Testis (tissue), 2 donors: ENCODE measurements at regions not wholly inside any gene's neighbourhood (a gene's known extent, or its start where the extent isn't known, plus 50 kb on each side); places are given as distances from the start of the nearest gene placed in this dataset.

Source experiments
- DNase-seq: peaks from one replicate; pipeline ENCODE4 v3.0.0-alpha.2; 2019
- H3K27ac ChIP-seq, 2 donors: fragments of 200-600 bp; sonication (generic); one replicate each; pipeline ENCODE4 v1.5.1; 2019
- H3K27me3 ChIP-seq: fragments of 200-600 bp; sonication (generic); one replicate; pipeline ENCODE4 v1.5.1; 2019
- H3K36me3 ChIP-seq: fragments of 200-600 bp; sonication (generic); one replicate; pipeline ENCODE4 v1.5.1; 2017; ENCODE audit warnings: low read depth; ENCODE audit errors: missing control alignments
- H3K4me1 ChIP-seq: fragments of 200-600 bp; sonication (generic); one replicate; pipeline ENCODE4 v1.5.1; 2019
- H3K4me3 ChIP-seq, 2 donors: fragments of 200-600 bp; sonication (generic); one replicate each; pipeline ENCODE4 v1.5.1; 2017 to 2019
- H3K9me3 ChIP-seq: fragments of 200-600 bp; sonication (generic); one replicate; pipeline ENCODE4 v1.5.1; 2017
- POLR2A ChIP-seq: fragments of 450-650 bp; IDR thresholded peaks from one replicate; pipeline ENCODE4 v1.6.1; 2017; ENCODE audit warnings: antibody characterized with exemption, mild to moderate bottlenecking, moderate library complexity
- WGBS, 2 donors: methylation state at CpG; one replicate each; pipeline ENCODE4 v1.1.5; 2018; 5-methylcytosine and 5-hydroxymethylcytosine counted together
- intact Hi-C: fragments of 100-400 bp; cut with DNase I; formaldehyde crosslinking; loops from one replicate; pipeline ENCODE4 v1.15.1; 2023; ENCODE audit warnings: low total_unique reads
- TF ChIP-seq, protein P1 (sequence below), 3 experiments: fragments of 450-650 bp in 2 of 3; fragments of 200-600 bp in 1 of 3; sonication (generic) in 1 of 3; IDR thresholded peaks; one replicate each; pipeline ENCODE4 v1.5.1; 2016 to 2019; ENCODE audit warnings: antibody characterized with exemption in 3 of 3, mild to moderate bottlenecking in 2 of 3, moderate library complexity in 1 of 3

DNA sequence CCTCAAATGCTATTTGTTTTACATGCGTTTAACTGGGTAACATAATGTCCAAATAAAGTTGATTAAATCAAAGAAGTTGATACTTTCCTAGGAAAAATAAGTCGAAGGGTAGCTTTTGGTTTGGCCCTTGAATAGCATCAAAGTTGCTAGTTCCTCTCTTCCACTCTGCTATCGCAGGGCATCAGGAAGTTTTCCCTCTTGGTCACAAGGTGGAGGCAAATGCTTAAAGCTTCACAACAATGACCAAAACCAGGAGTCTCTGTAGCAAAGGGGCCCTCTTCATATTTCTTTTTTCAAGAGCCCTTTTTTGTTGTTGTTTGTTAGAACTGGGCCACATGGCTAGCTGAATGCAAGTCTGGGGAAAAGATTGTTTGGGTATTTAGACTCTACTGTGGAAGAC lies 668.4 kb downstream of the KCNT2 start:
- no peaks in the 10 kb centered on the region for H3K27me3 ChIP-seq
- TF ChIP-seq, protein P1, sequence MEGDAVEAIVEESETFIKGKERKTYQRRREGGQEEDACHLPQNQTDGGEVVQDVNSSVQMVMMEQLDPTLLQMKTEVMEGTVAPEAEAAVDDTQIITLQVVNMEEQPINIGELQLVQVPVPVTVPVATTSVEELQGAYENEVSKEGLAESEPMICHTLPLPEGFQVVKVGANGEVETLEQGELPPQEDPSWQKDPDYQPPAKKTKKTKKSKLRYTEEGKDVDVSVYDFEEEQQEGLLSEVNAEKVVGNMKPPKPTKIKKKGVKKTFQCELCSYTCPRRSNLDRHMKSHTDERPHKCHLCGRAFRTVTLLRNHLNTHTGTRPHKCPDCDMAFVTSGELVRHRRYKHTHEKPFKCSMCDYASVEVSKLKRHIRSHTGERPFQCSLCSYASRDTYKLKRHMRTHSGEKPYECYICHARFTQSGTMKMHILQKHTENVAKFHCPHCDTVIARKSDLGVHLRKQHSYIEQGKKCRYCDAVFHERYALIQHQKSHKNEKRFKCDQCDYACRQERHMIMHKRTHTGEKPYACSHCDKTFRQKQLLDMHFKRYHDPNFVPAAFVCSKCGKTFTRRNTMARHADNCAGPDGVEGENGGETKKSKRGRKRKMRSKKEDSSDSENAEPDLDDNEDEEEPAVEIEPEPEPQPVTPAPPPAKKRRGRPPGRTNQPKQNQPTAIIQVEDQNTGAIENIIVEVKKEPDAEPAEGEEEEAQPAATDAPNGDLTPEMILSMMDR (IDR thresholded peaks at IDR 0.05) = no peak
- no peak for TF ChIP-seq POLR2A
- peaks cover 4% of the 10 kb centered on the region for H3K4me1 ChIP-seq
- no peak for DNase-seq
- H3K27ac ChIP-seq = no peak overlapping the region
- intact Hi-C loops = no loop called here
- no peaks in the 10 kb centered on the region for H3K9me3 ChIP-seq
- no peak overlapping the region for H3K4me3 ChIP-seq
- no peaks in the 10 kb centered on the region for H3K36me3 ChIP-seq
- WGBS, 2 donors = 40 to 53% methylated on average over 3 of the region's 3 CpGs

GRCh38 chr1:195934817-195935553 lies 673.3 kb downstream of the KCNT2 start:
- Histone ChIP-seq H3K36me3 (no peaks in the 10 kb centered on the region), H3K27me3 (no peaks in the 10 kb centered on the region), H3K9me3 (no peaks in the 10 kb centered on the region), H3K4me3 (no peak overlapping the region), H3K4me1 (peaks cover 4% of the 10 kb centered on the region), H3K27ac (no peak overlapping the region)
- intact Hi-C loops = no loop called here
- TF ChIP-seq, protein P1 (IDR thresholded peaks at IDR 0.05) = no peak
- TF ChIP-seq POLR2A = no peak
- DNase-seq = no peak
- WGBS, 2 donors = 43 to 54% methylated on average over 10 of the region's 10 CpGs

- WGBS, 2 donors = 83 to 98% methylated on average over 1 of the region's 1 CpG
- H3K36me3 ChIP-seq = no peaks in the 10 kb centered on the region
- no peaks in the 10 kb centered on the region for H3K9me3 ChIP-seq
- no peak for TF ChIP-seq POLR2A
- H3K4me3 ChIP-seq = no peak overlapping the region
- H3K27me3 ChIP-seq = no peaks in the 10 kb centered on the region
- H3K27ac ChIP-seq = no peak overlapping the region
- no peak for DNase-seq
- no peaks in the 10 kb centered on the region for H3K4me1 ChIP-seq
- intact Hi-C loops = no loop called here
Observed at GRCh38 chr1:195933835-195934234, 674.4 kb downstream of the KCNT2 start.

- no peak overlapping the region for H3K27ac ChIP-seq
- TF ChIP-seq POLR2A = no peak
- TF ChIP-seq, protein P1 (IDR thresholded peaks at IDR 0.05) = no peak
- intact Hi-C loops = no loop called here
- H3K4me3 ChIP-seq = no peak overlapping the region
- WGBS, 2 donors = 84 to 100% methylated on average over 1 of the region's 1 CpG
- H3K36me3 ChIP-seq = no peaks in the 10 kb centered on the region
- DNase-seq = no peak
- no peaks in the 10 kb centered on the region for H3K27me3 ChIP-seq
- H3K9me3 ChIP-seq = no peaks in the 10 kb centered on the region
- no peaks in the 10 kb centered on the region for H3K4me1 ChIP-seq
Observed at GRCh38 chr1:195915826-195916225, 692.4 kb downstream of the KCNT2 start.

- no peaks in the 10 kb centered on the region for H3K4me1 ChIP-seq
- TF ChIP-seq, protein P1 (IDR thresholded peaks at IDR 0.05) = no peak
- no peak for TF ChIP-seq POLR2A
- H3K27me3 ChIP-seq = no peaks in the 10 kb centered on the region
- WGBS, 2 donors = 74 to 84% methylated on average over 6 of the region's 6 CpGs
- no peaks in the 10 kb centered on the region for H3K9me3 ChIP-seq
- no peak for DNase-seq
- H3K4me3 ChIP-seq = no peak overlapping the region
- H3K27ac ChIP-seq = no peak overlapping the region
- intact Hi-C loops = no loop called here
- no peaks in the 10 kb centered on the region for H3K36me3 ChIP-seq
Observed at GRCh38 chr1:195909061-195909460, 699.2 kb downstream of the KCNT2 start.
